ENCODE measurements at regions not wholly inside any gene's neighbourhood (a gene's known extent, or its start where the extent isn't known, plus 50 kb on each side); places are given as distances from the start of the nearest gene placed in this dataset.
"Not testable (repeated sequence)": the region's sequence is repeated elsewhere in the genome, so short reads cannot be mapped to it uniquely, and the experiment has no call there.

GRCh38 chr3:22414239-22414638 lies 663.2 kb upstream of the ZNF385D start (continued):
- TF ChIP-seq NPAS2 (CRISPR knock-in tag; IDR thresholded peaks at IDR 0.05; ENCODE audit: borderline replicate concordance): no peak

GRCh38 chr3:22416838-22417446 lies 665.9 kb upstream of the ZNF385D start:
- 8% methylated on average over 7 of the region's 19 CpGs for WGBS (ENCODE audit: missing lambda C conversion rate)
- H3K4me2 ChIP-seq; FAIRE-seq; H3K4me1 ChIP-seq; ATAC-seq; POLR2A ChIA-PET; CTCF ChIA-PET; H3K4me3 ChIP-seq; H3K27ac ChIP-seq; H3K9me3 ChIP-seq; DNase-seq (ENCODE audit: low read depth in 1 of 2, low spot score in 1 of 2): not testable (repeated sequence)

GRCh38 chr3:22419261-22419660 lies 668.3 kb upstream of the ZNF385D start:
- POLR2A ChIA-PET: no interaction called here
- CTCF ChIA-PET: no interaction called here

GRCh38 chr3:22421589-22421988 lies 670.6 kb upstream of the ZNF385D start:
- DNase-seq (ENCODE audit: low read depth in 1 of 2, low spot score in 1 of 2) (no peak), ATAC-seq (no peak), FAIRE-seq (no peak)
- WGBS (ENCODE audit: missing lambda C conversion rate): 1% methylated on average over 4 of the region's 4 CpGs
- H3K4me2 ChIP-seq: no peak overlapping the region
- ChIA-PET CTCF (no interaction called here), POLR2A (no interaction called here)
- H3K27ac ChIP-seq: no peak overlapping the region
- H3K9me3 ChIP-seq: no peaks in the 10 kb centered on the region
- H3K4me3 ChIP-seq: no peak overlapping the region
- TF ChIP-seq FOSL2 (IDR thresholded peaks at IDR 0.05) (no peak), FOSL2 (CRISPR knock-in tag; IDR thresholded peaks at IDR 0.05) (peak; percentile 10; the same call in 1 of the 2 replicates), ZC3H11A (IDR thresholded peaks at IDR 0.05) (no peak), MYC (IDR thresholded peaks at IDR 0.05; ENCODE audit: borderline replicate concordance, low read length) (no peak), CEBPB (IDR thresholded peaks at IDR 0.05) (no peak), TFCP2L1 (CRISPR knock-in tag; IDR thresholded peaks at IDR 0.05) (no peak)
- H3K4me1 ChIP-seq: no peaks in the 10 kb centered on the region

More at GRCh38 chr3:22419261-22419660, 668.3 kb upstream of the ZNF385D start:
- Histone ChIP-seq H3K4me3 (no peak overlapping the region), H3K9me3 (no peaks in the 10 kb centered on the region), H3K4me2 (no peak overlapping the region), H3K4me1 (no peaks in the 10 kb centered on the region), H3K27ac (no peak overlapping the region)
- no peak for ATAC-seq
- DNase-seq (ENCODE audit: low read depth in 1 of 2, low spot score in 1 of 2): no peak
- TF ChIP-seq PHF8 (IDR thresholded peaks at IDR 0.05; ENCODE audit: borderline replicate concordance, low read depth): no peak
- no peak for TF ChIP-seq CEBPB (IDR thresholded peaks at IDR 0.05)
- TF ChIP-seq KDM1A (IDR thresholded peaks at IDR 0.05; ENCODE audit: low read depth): no peak
- TF ChIP-seq TP53 (CRISPR knock-in tag; IDR thresholded peaks at IDR 0.05): no peak
- no peak for TF ChIP-seq CBX2 (IDR thresholded peaks at IDR 0.05; ENCODE audit: borderline replicate concordance, low read depth)
- no peak for TF ChIP-seq POLR2A (IDR thresholded peaks at IDR 0.05; ENCODE audit: low read length)
- no peak for TF ChIP-seq HMGXB4 (CRISPR knock-in tag; IDR thresholded peaks at IDR 0.05; ENCODE audit: borderline replicate concordance)
- no peak for TF ChIP-seq EHMT2 (IDR thresholded peaks at IDR 0.05; ENCODE audit: low read depth)
- FAIRE-seq: no peak

- ATAC-seq (no peak), FAIRE-seq (no peak), DNase-seq (ENCODE audit: low read depth in 1 of 2, low spot score in 1 of 2) (no peak)
- H3K9me3 ChIP-seq: no peaks in the 10 kb centered on the region
- H3K4me3 ChIP-seq: no peak overlapping the region
- WGBS (ENCODE audit: missing lambda C conversion rate): 6% methylated on average over 1 of the region's 1 CpG
- no peak for TF ChIP-seq HOXA7 (CRISPR knock-in tag; IDR thresholded peaks at IDR 0.05)
- no peak for TF ChIP-seq ZNF302 (CRISPR knock-in tag; IDR thresholded peaks at IDR 0.05)
- no peak for TF ChIP-seq HDAC2 (IDR thresholded peaks at IDR 0.05)
- TF ChIP-seq NFE2L2 (conservative IDR thresholded peaks at IDR 0.05; ENCODE audit: low read length): no peak
- no peak for TF ChIP-seq BHLHE40 (IDR thresholded peaks at IDR 0.05; ENCODE audit: low read depth, low read length)
- TF ChIP-seq SMC3 (IDR thresholded peaks at IDR 0.05): no peak
- no peak for TF ChIP-seq BCL3 (IDR thresholded peaks at IDR 0.05)
- no peak for TF ChIP-seq CBX2 (IDR thresholded peaks at IDR 0.05; ENCODE audit: borderline replicate concordance, low read depth)
- no peak for TF ChIP-seq RNF2 (IDR thresholded peaks at IDR 0.05; ENCODE audit: borderline replicate concordance, low read depth)
- TF ChIP-seq ESRRA (IDR thresholded peaks at IDR 0.05; ENCODE audit: borderline replicate concordance, low read length): no peak
- TF ChIP-seq PBX3 (IDR thresholded peaks at IDR 0.05): no peak
- no peak for TF ChIP-seq POLR2A (IDR thresholded peaks at IDR 0.05; ENCODE audit: low read length)
- no peak for TF ChIP-seq KDM5A (IDR thresholded peaks at IDR 0.05)
- TF ChIP-seq MAFK (IDR thresholded peaks at IDR 0.05; ENCODE audit: partially characterized antibody): no peak
- TF ChIP-seq TP53 (CRISPR knock-in tag; IDR thresholded peaks at IDR 0.05): no peak
- H3K27ac ChIP-seq: no peak overlapping the region
- no peaks in the 10 kb centered on the region for H3K4me1 ChIP-seq
- POLR2A ChIA-PET: no interaction called here
- CTCF ChIA-PET: no interaction called here
- H3K4me2 ChIP-seq: no peak overlapping the region
Measured at GRCh38 chr3:22431334-22431733, 680.3 kb upstream of the ZNF385D start.
